Psoas muscle (tissue), 7 donors: ENCODE measurements at regions not wholly inside any gene's neighbourhood (a gene's known extent, or its start where the extent isn't known, plus 50 kb on each side); places are given as distances from the start of the nearest gene placed in this dataset.
A peak's percentile ranks its signal among the peaks of the same experiment; 100 is the strongest.

Experiments
- ATAC-seq, 4 donors: fragments of 200-7000 bp; cut with Tn5 transposase; one replicate each; pipeline ENCODE4 v1.9.1; 2020; ENCODE audit warnings: moderate library complexity in 3 of 4, mild to moderate bottlenecking in 2 of 4
- DNase-seq, 2 donors: peaks; one replicate each; pipeline ENCODE4 v3.0.0-alpha.2; 2020
- H3K27ac ChIP-seq: fragments of 200-600 bp; one replicate; pipeline ENCODE4 v1.8.0; 2022
- H3K27me3 ChIP-seq, 3 donors: fragments of 200-600 bp in 1 of 3; one replicate each; pipeline versions ENCODE4 v1.6.1 to v1.8.0; 2013 to 2022; ENCODE audit warnings: low read length in 2 of 3, mild to moderate bottlenecking in 2 of 3, moderate library complexity in 1 of 3; ENCODE audit not compliant: insufficient read depth in 3 of 3
- H3K36me3 ChIP-seq, 2 donors: fragments of 200-600 bp in 1 of 2; one replicate each; pipeline versions ENCODE4 v1.6.1 to v1.8.0; 2013 to 2022; ENCODE audit warnings: low read depth in 1 of 2, mild to moderate bottlenecking in 1 of 2, moderate library complexity in 1 of 2; ENCODE audit not compliant: insufficient read depth in 1 of 2
- H3K4me1 ChIP-seq: fragments of 200-600 bp; one replicate; pipeline ENCODE4 v1.8.0; 2022
- H3K4me3 ChIP-seq: fragments of 200-600 bp; one replicate; pipeline ENCODE4 v1.8.0; 2022; ENCODE audit warnings: mild to moderate bottlenecking
- H3K9me3 ChIP-seq: fragments of 200-600 bp; one replicate; pipeline ENCODE4 v1.8.0; 2022
- CTCF ChIP-seq: fragments of 200-600 bp; IDR thresholded peaks from one replicate; pipeline ENCODE4 v1.8.0; 2022; ENCODE audit warnings: antibody characterized with exemption
- WGBS, 3 donors: extraction: QIAGEN DNeasy Blood & Tissue Kit; methylation state at CpG; one replicate each; pipeline versions ENCODE4 v1.1.6 to v1.1.7; 2013; 5-methylcytosine and 5-hydroxymethylcytosine counted together
- intact Hi-C, 2 donors: fragments of 100-400 bp; cut with DNase I; formaldehyde crosslinking; loops; one replicate each; pipeline versions ENCODE4 v1.11.0 to v1.14.2; 2022
- donor health status: healthy with polysubstance abuse.
- donor health status: DM: no; HTN: no; CAD: no; lungs with moderate emphysema.
- donor health status: Bipolar disorder and iron deficiency.
- donor health status: healthy.
- donor health status: DM: yes; HTN: yes; CAD: no.
- donor health status: DM: no; HTN: no; CAD: no.
- donor health status: DM: yes; HTN: yes; CAD: no.

DNA sequence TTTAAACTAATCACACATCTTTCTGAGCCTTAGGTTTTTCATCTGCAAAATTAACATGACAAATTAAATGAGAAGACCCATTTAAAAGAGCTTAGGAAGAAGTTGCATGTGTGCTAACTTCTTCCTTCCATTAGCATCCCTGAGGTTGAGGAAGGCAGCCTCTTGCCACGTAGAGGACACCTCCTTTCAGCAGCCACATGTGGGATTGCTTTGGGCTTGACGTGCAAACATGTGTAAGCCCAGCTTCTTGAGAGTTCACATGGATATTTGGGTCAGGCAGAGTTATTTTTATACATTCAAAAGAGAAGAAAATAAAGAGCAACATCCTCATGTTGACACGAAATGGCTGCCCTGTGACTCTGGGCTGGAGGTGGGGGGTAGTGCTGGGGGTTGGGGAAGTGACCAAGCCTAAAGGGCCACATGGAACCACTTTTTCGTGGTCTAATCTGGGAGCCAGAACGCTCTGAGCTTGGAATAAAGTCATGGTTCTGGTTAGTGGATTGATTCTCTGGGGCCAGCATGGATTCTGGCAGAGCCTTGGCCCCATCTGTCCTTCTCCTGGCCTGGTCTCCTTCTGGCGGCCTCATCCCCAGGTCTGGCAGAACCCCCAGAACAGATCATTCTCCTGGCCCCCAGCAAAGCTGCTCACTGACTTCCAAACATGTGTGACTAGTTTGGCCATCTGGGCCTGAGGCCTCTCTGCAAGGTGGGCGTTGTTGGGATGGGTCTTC, 137.1 kb upstream of the USP24 start:
- no peaks in the 10 kb centered on the region for H3K9me3 ChIP-seq
- TF ChIP-seq CTCF = no peak
- H3K27me3 ChIP-seq = no peaks in the 10 kb centered on the region
- DNase-seq = peak; percentile 60 to 87
- no peaks in the 10 kb centered on the region for H3K36me3 ChIP-seq
- ATAC-seq = peak; percentile 55 to 80 (median 65)
- no peak overlapping the region for H3K4me3 ChIP-seq
- peak overlapping the region; percentile 2 for H3K27ac ChIP-seq
- intact Hi-C loops = no loop called here
- 23 to 34% (median 25%) methylated on average over 7 of the region's 7 CpGs for WGBS, 3 donors
- H3K4me1 ChIP-seq = peaks cover 3% of the 10 kb centered on the region

DNA sequence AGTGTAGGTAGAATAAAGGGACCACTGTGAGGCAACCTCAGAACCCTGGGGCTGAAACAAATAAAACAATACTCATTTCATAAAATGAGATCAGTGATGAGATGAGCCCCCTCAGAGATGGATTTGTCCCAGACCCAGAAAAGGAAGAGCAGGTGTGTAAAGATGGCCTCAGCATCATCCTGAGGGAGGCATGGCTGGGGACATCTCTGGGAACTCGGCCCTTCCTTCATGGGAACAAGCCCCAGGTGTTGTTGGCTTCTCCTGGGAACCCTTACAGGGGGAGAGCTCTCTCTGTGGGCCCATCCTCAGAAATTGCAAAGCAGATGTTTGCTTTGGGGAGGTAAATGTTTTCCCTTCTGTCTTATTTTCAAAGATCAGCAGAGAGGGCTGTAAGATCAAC, 133.2 kb upstream of the USP24 start:
- no peak for TF ChIP-seq CTCF
- Histone ChIP-seq H3K27ac (no peak overlapping the region), H3K36me3 (no peaks in the 10 kb centered on the region), H3K4me3 (no peak overlapping the region), H3K9me3 (no peaks in the 10 kb centered on the region), H3K4me1 (peaks cover under 1% of the 10 kb centered on the region), H3K27me3 (no peaks in the 10 kb centered on the region)
- no peak for ATAC-seq
- 0 to 53% (median 0%) methylated on average over 1 of the region's 1 CpG for WGBS, 3 donors
- intact Hi-C loops = no loop called here
- DNase-seq = no peak

GRCh38 chr1:55347866-55348265, 132.7 kb upstream of the USP24 start:
- ATAC-seq (no peak), DNase-seq (no peak)
- no peaks in the 10 kb centered on the region for H3K9me3 ChIP-seq
- H3K27ac ChIP-seq = no peak overlapping the region
- intact Hi-C loops = no loop called here
- no peak overlapping the region for H3K4me3 ChIP-seq
- H3K36me3 ChIP-seq = no peaks in the 10 kb centered on the region
- H3K27me3 ChIP-seq = no peaks in the 10 kb centered on the region
- WGBS, 3 donors = 63 to 73% (median 73%) methylated on average over 2 of the region's 2 CpGs
- H3K4me1 ChIP-seq = no peaks in the 10 kb centered on the region
- no peak for TF ChIP-seq CTCF

- H3K9me3 ChIP-seq = no peaks in the 10 kb centered on the region
- no peaks in the 10 kb centered on the region for H3K36me3 ChIP-seq
- no peaks in the 10 kb centered on the region for H3K4me1 ChIP-seq
- DNase-seq (no peak), ATAC-seq (no peak)
- H3K27ac ChIP-seq = no peak overlapping the region
- intact Hi-C loops = no loop called here
- WGBS, 3 donors = 84 to 92% (median 89%) methylated on average over 2 of the region's 2 CpGs
- TF ChIP-seq CTCF = no peak
- no peaks in the 10 kb centered on the region for H3K27me3 ChIP-seq
- no peak overlapping the region for H3K4me3 ChIP-seq
These were observed 131.9 kb upstream of the USP24 start for GRCh38 chr1:55347041-55347440.

GRCh38 chr1:55346586-55346985, 131.4 kb upstream of the USP24 start:
- WGBS, 3 donors = 81 to 91% (median 87%) methylated on average over 1 of the region's 1 CpG
- intact Hi-C loops = no loop called here
- Histone ChIP-seq H3K4me3 (no peak overlapping the region), H3K4me1 (no peaks in the 10 kb centered on the region), H3K27ac (no peak overlapping the region), H3K27me3 (no peaks in the 10 kb centered on the region), H3K9me3 (no peaks in the 10 kb centered on the region), H3K36me3 (no peaks in the 10 kb centered on the region)
- no peak for TF ChIP-seq CTCF
- no peak for DNase-seq
- ATAC-seq = no peak
